ENCODE measurements at regions not wholly inside any gene's neighbourhood (a gene's known extent, or its start where the extent isn't known, plus 50 kb on each side); places are given as distances from the start of the nearest gene placed in this dataset.

DNA sequence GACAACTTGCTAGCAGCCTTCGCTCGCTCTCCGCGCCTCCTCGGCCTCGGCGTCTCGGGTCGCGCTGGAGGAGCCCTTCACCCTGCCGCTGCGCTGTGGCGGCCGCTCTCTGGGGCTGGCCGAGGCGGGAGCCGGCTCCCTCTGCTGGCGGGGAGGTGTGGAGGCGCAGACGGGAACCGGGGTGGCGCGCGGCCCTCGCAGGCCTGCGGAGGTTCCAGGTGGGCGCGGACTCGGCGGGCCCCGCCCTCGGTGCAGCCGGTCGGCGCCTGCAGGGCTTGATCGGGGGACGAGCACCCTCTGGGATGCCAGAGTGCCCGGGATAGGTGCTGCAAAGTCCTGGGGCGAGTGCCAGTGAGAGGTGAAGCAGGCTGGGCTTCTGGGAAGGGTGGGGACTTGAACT is 989.9 kb downstream of the ROBO2 start:
- DNase-seq (ENCODE audit: low read depth), result no peak
- no peak overlapping the region for H3K4me3 ChIP-seq (ENCODE audit: low read depth, low read length)
- no peak for TF ChIP-seq CTCF (IDR thresholded peaks at IDR 0.05; ENCODE audit: low read depth, low read length, missing control alignments)

DNA sequence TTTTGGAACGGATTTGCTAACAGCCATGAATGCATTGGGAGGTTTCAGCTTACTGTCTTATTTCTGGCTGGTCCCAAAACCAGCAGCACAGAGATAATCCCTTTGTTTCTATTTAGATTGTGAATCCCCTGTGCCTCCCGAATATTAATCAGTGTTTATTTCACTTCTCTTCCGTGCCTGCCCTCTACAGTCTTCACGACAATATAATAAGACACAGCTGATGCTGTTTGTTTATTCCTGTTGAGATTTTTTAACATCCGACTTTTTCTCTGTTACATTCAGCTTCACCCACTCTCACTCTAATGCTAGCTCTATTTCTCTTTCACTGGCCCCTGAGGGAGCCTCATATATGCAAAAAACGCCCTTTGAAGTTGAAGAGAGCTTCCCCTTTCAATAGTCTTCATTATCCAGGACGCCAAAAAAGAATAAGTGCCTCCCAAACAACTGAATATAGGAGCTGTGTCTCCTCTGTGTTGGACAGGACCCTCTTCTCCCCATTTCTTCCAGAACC is 995.3 kb downstream of the ROBO2 start:
- DNase-seq (ENCODE audit: low read depth), result no peak
- TF ChIP-seq CTCF (IDR thresholded peaks at IDR 0.05; ENCODE audit: low read depth, low read length, missing control alignments), result no peak
- no peak overlapping the region for H3K4me3 ChIP-seq (ENCODE audit: low read depth, low read length)

DNA sequence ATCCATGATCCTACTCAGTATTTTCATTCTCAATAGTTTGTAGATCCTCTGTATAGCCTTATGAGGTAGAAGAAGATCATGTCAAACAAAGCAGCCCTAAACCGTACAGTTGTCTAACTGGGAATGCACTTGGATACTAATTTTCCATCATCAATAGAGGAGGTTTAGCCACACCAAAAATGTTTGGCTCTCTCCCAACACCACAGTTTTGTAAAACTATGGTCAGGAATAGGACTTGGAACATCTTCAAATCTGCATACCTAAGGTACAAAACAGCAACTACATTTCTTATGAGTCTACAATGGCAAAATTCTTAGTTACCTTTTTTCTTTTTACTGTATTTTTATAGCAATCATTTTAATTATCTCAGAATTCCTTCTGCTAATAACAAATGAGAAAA is 1001.6 kb downstream of the ROBO2 start:
- no peak for DNase-seq (ENCODE audit: low read depth)

DNA sequence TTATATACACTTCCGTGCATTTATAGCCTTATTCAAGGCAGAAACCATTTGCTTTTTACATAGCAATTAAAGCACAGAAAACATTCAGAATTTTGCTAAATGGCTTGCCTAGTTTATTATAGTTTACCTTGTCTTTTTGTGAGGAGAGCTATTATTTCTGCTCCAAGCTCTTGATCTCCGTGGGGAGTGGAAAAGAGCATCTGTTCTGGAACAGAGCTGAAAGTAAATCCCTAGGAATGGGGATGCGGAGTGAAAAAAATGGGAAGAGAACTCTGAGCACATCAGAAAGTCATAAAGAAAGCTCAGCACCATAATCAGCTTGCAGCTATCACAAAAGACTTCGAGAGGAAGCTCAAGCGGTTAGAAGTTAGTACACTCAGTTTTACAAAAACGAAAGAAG is 1006.7 kb downstream of the ROBO2 start:
- no peak overlapping the region for H3K4me3 ChIP-seq (ENCODE audit: low read depth, low read length)
- no peak for DNase-seq (ENCODE audit: low read depth)
- no peak for TF ChIP-seq CTCF (IDR thresholded peaks at IDR 0.05; ENCODE audit: low read depth, low read length, missing control alignments)

More for the DNA sequence above, 1001.6 kb downstream of the ROBO2 start:
- no peak for TF ChIP-seq CTCF (IDR thresholded peaks at IDR 0.05; ENCODE audit: low read depth, low read length, missing control alignments)
- H3K4me3 ChIP-seq (ENCODE audit: low read depth, low read length), result no peak overlapping the region

- no peak for DNase-seq (ENCODE audit: low read depth)
- no peak overlapping the region for H3K4me3 ChIP-seq (ENCODE audit: low read depth, low read length)
- no peak for TF ChIP-seq CTCF (IDR thresholded peaks at IDR 0.05; ENCODE audit: low read depth, low read length, missing control alignments)
These were observed 1008.8 kb downstream of the ROBO2 start for GRCh38 chr3:78048698-78049097.

- TF ChIP-seq CTCF (IDR thresholded peaks at IDR 0.05; ENCODE audit: low read depth, low read length, missing control alignments), result no peak
- no peak for DNase-seq (ENCODE audit: low read depth)
- H3K4me3 ChIP-seq (ENCODE audit: low read depth, low read length), result no peak overlapping the region
These were observed 1009.6 kb downstream of the ROBO2 start for GRCh38 chr3:78049521-78049920.

- TF ChIP-seq CTCF (IDR thresholded peaks at IDR 0.05; ENCODE audit: low read depth, low read length, missing control alignments), result no peak
- H3K4me3 ChIP-seq (ENCODE audit: low read depth, low read length), result no peak overlapping the region
- DNase-seq (ENCODE audit: low read depth), result no peak
These were observed 1010.6 kb downstream of the ROBO2 start for GRCh38 chr3:78050276-78051065.

Measured in GM12864 (cell line).